Brain microvascular endothelial cell (primary cell): ENCODE measurements at regions not wholly inside any gene's neighbourhood (a gene's known extent, or its start where the extent isn't known, plus 50 kb on each side); places are given as distances from the start of the nearest gene placed in this dataset.

Source experiments
- DNase-seq: peaks from one replicate; pipeline ENCODE4 v3.0.0-alpha.2; 2020
- H3K27ac ChIP-seq: fragments of 250-450 bp; sonication (Bioruptor Pico); 2 replicates; pipeline ENCODE4 v1.5.1; 2020; ENCODE audit warnings: mild to moderate bottlenecking, moderate library complexity
- H3K27me3 ChIP-seq: fragments of 250-450 bp; sonication (Bioruptor Pico); replicated peaks from 2 replicates; pipeline ENCODE4 v1.5.1; 2020; ENCODE audit warnings: mild to moderate bottlenecking
- H3K36me3 ChIP-seq: fragments of 250-450 bp; sonication (Bioruptor Pico); replicated peaks from 2 replicates; pipeline ENCODE4 v1.5.1; 2020; ENCODE audit warnings: mild to moderate bottlenecking
- H3K4me3 ChIP-seq: 2 replicates; pipeline ENCODE4 v1.5.1; 2011; ENCODE audit warnings: low read depth, mild to moderate bottlenecking, control low read depth, low read length, moderate library complexity
- in situ Hi-C: cut with HindIII; loops from 2 replicates; pipeline ENCODE4 v1.10.0; 2017; ENCODE audit warnings: low sequenced_read_pairs, low pct_ligation_motif_present
- TF ChIP-seq, protein P1 (sequence below): IDR thresholded peaks from 2 replicates; pipeline ENCODE4 v1.5.1; 2011; ENCODE audit warnings: low read depth, mild to moderate bottlenecking, moderate library complexity, low read length, control low read depth, inconsistent platforms; ENCODE audit errors: missing control alignments

DNA sequence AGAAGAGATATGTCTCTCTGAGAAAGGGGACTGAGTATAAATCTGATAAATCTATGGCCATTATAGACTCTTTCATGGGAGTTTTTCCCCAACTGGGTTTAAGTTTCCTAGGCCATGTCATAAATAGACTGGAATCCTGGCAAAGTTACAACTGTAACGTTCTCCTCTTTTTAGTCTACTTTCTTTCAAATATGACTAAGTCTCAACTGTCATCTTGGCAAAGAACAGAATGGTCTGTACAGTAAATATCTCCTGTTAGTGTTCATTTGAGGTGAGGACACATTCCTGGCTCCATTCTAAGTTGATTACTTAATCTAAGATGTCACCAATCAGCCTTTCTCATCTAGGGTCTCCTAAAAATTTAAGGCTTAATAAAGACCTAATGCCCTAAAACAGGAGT, 300.5 kb downstream of the BRINP2 start:
- Histone ChIP-seq H3K27ac (no peak overlapping the region), H3K4me3 (no peak overlapping the region), H3K27me3 (no peaks in the 10 kb centered on the region), H3K36me3 (no peaks in the 10 kb centered on the region)
- in situ Hi-C loops, result no loop called here
- TF ChIP-seq, protein P1, sequence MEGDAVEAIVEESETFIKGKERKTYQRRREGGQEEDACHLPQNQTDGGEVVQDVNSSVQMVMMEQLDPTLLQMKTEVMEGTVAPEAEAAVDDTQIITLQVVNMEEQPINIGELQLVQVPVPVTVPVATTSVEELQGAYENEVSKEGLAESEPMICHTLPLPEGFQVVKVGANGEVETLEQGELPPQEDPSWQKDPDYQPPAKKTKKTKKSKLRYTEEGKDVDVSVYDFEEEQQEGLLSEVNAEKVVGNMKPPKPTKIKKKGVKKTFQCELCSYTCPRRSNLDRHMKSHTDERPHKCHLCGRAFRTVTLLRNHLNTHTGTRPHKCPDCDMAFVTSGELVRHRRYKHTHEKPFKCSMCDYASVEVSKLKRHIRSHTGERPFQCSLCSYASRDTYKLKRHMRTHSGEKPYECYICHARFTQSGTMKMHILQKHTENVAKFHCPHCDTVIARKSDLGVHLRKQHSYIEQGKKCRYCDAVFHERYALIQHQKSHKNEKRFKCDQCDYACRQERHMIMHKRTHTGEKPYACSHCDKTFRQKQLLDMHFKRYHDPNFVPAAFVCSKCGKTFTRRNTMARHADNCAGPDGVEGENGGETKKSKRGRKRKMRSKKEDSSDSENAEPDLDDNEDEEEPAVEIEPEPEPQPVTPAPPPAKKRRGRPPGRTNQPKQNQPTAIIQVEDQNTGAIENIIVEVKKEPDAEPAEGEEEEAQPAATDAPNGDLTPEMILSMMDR, result no peak
- DNase-seq, result no peak

GRCh38 chr1:177469519-177469918, 298.8 kb downstream of the BRINP2 start:
- in situ Hi-C loops, result no loop called here
- Histone ChIP-seq H3K27ac (no peak overlapping the region), H3K36me3 (no peaks in the 10 kb centered on the region), H3K4me3 (no peak overlapping the region), H3K27me3 (no peaks in the 10 kb centered on the region)
- TF ChIP-seq, protein P1, result no peak
- DNase-seq, result no peak

GRCh38 chr1:177466286-177466685, 295.5 kb downstream of the BRINP2 start:
- Histone ChIP-seq H3K4me3 (no peak overlapping the region), H3K27me3 (no peaks in the 10 kb centered on the region), H3K36me3 (no peaks in the 10 kb centered on the region), H3K27ac (no peak overlapping the region)
- TF ChIP-seq, protein P1, result no peak
- in situ Hi-C loops, result no loop called here
- no peak for DNase-seq

- TF ChIP-seq, protein P1, result no peak
- Histone ChIP-seq H3K27me3 (no peaks in the 10 kb centered on the region), H3K4me3 (no peak overlapping the region), H3K36me3 (no peaks in the 10 kb centered on the region), H3K27ac (no peak overlapping the region)
- in situ Hi-C loops, result no loop called here
- DNase-seq, result no peak
These were observed 293.9 kb downstream of the BRINP2 start for GRCh38 chr1:177464686-177465085.

GRCh38 chr1:177451191-177451590, 280.4 kb downstream of the BRINP2 start:
- no peaks in the 10 kb centered on the region for H3K36me3 ChIP-seq
- no peak overlapping the region for H3K27ac ChIP-seq
- no peak for DNase-seq
- TF ChIP-seq, protein P1, result no peak
- in situ Hi-C loops, result no loop called here
- H3K4me3 ChIP-seq, result no peak overlapping the region
- H3K27me3 ChIP-seq, result no peaks in the 10 kb centered on the region

DNA sequence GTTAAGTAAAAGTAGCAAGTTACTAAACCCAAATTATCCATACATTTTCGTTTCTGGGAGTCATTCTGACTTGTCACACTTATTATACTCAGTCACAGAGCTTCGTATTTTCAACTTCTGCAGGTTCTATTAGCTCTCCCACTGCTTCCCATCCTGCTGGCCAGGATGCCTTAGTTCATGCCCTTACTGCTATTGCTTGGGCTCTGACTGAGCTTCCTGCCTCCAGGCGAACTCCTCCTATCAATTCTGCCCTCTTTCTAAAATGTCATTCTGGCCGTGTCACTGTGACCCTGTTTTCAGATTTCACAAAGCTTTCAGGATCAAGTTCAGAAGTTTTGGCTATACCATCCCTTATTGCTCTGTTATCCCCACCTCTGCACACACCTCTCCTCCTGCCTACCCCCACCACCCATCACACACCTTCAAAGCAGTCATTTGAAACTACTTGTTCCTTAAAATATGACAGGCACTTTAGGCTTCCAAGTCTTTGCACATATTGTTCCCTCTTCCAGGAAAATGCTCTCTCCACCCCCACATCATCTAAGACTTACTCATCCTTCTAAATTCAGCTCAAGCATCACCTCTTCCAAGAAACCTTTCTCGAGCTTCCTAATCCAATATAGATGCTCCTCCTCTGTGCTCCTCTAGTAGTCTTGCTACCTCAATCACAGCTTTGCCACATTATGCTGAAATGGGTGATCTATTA, 278.0 kb downstream of the BRINP2 start:
- H3K36me3 ChIP-seq, result no peaks in the 10 kb centered on the region
- TF ChIP-seq, protein P1, result no peak
- no peaks in the 10 kb centered on the region for H3K27me3 ChIP-seq
- H3K4me3 ChIP-seq, result no peak overlapping the region
- in situ Hi-C loops, result no loop called here
- no peak for DNase-seq
- no peak overlapping the region for H3K27ac ChIP-seq
